Mesendoderm (in vitro differentiated cells): ENCODE measurements at regions not wholly inside any gene's neighbourhood (a gene's known extent, or its start where the extent isn't known, plus 50 kb on each side); places are given as distances from the start of the nearest gene placed in this dataset.

ENCODE experiments used
- DNase-seq: peaks from one replicate; pipeline ENCODE4 v3.0.0; 2013
- H2AK5ac ChIP-seq: 2 replicates; pipeline ENCODE4 v1.6.1; 2013; ENCODE audit warnings: low read length, inconsistent platforms
- H2BK120ac ChIP-seq: 2 replicates; pipeline ENCODE4 v1.6.1; 2013; ENCODE audit warnings: low read depth, mild to moderate bottlenecking, low read length, moderate library complexity, mixed read lengths
- H2BK15ac ChIP-seq: replicated peaks from 2 replicates; pipeline ENCODE4 v1.6.1; 2013; ENCODE audit warnings: low read depth, mild to moderate bottlenecking, moderate library complexity
- H2BK5ac ChIP-seq: 2 replicates; pipeline ENCODE4 v1.6.1; 2013; ENCODE audit warnings: low read length, inconsistent platforms
- H3K18ac ChIP-seq: 2 replicates; pipeline ENCODE4 v1.6.1; 2013; ENCODE audit warnings: mild to moderate bottlenecking, low read length, mixed read lengths
- H3K23ac ChIP-seq: one replicate; pipeline ENCODE4 v1.6.1; 2013; ENCODE audit warnings: low read length
- H3K27ac ChIP-seq: 2 replicates; pipeline ENCODE4 v1.5.1; 2013; ENCODE audit warnings: low read depth, mild to moderate bottlenecking, inconsistent platforms, low read length, moderate library complexity
- H3K27me3 ChIP-seq: 2 replicates; pipeline ENCODE4 v1.6.1; 2013; ENCODE audit warnings: low read length, control low read depth, mild to moderate bottlenecking, inconsistent platforms; ENCODE audit not compliant: insufficient read depth, poor library complexity
- H3K36me3 ChIP-seq: 2 replicates; pipeline ENCODE4 v1.6.1; 2013; ENCODE audit warnings: low read length, inconsistent platforms; ENCODE audit not compliant: control insufficient read depth, insufficient read depth
- H3K4ac ChIP-seq: one replicate; pipeline ENCODE4 v1.6.1; 2013; ENCODE audit warnings: low read depth, mild to moderate bottlenecking, low read length, moderate library complexity
- H3K4me1 ChIP-seq: 2 replicates; pipeline ENCODE4 v1.6.1; 2013; ENCODE audit warnings: low read depth, low read length, inconsistent platforms; ENCODE audit not compliant: control insufficient read depth
- H3K4me2 ChIP-seq: 2 replicates; pipeline ENCODE4 v1.6.1; 2013; ENCODE audit warnings: low read length
- H3K4me3 ChIP-seq: 2 replicates; pipeline ENCODE4 v1.5.1; 2013; ENCODE audit warnings: mild to moderate bottlenecking, low read length
- H3K56ac ChIP-seq: one replicate; pipeline ENCODE4 v1.6.1; 2013; ENCODE audit warnings: low read length
- H3K79me1 ChIP-seq: 2 replicates; pipeline ENCODE4 v1.6.1; 2013; ENCODE audit warnings: low read length, inconsistent platforms
- H3K79me2 ChIP-seq: 2 replicates; pipeline ENCODE4 v1.6.1; 2013; ENCODE audit warnings: mild to moderate bottlenecking, low read length; ENCODE audit not compliant: control insufficient read depth, insufficient read depth
- H3K9ac ChIP-seq: 2 replicates; pipeline ENCODE4 v1.6.1; 2013; ENCODE audit warnings: low read length, inconsistent platforms
- H4K5ac ChIP-seq: one replicate; pipeline ENCODE4 v1.6.1; 2013; ENCODE audit warnings: low read length
- H4K8ac ChIP-seq: one replicate; pipeline ENCODE4 v1.6.1; 2013; ENCODE audit warnings: low read depth, mild to moderate bottlenecking, control low read depth, low read length, moderate library complexity
- WGBS: extraction: QIAGEN DNeasy Blood & Tissue Kit; methylation state at CpG from one replicate; pipeline ENCODE4 v1.1.7; 2013; ENCODE audit warnings: low lambda C conversion rate, missing lambda C conversion rate; ENCODE audit not compliant: insufficient coverage; ENCODE audit errors: extremely low coverage; 5-methylcytosine and 5-hydroxymethylcytosine counted together

GRCh38 chr13:90498096-90498495 is 849.4 kb upstream of the MIR17HG start:
- Histone ChIP-seq H3K4me3 (no peak overlapping the region), H3K36me3 (no peaks in the 10 kb centered on the region), H4K8ac (no peak overlapping the region), H3K27ac (no peak overlapping the region), H4K5ac (no peak overlapping the region), H2BK15ac (no peak overlapping the region), H3K4me2 (no peak overlapping the region), H3K4me1 (no peaks in the 10 kb centered on the region), H3K9ac (no peak overlapping the region), H2AK5ac (no peak overlapping the region), H3K23ac (no peak overlapping the region), H3K79me1 (no peaks in the 10 kb centered on the region), H2BK5ac (no peak overlapping the region), H3K56ac (no peak overlapping the region), H2BK120ac (no peak overlapping the region), H3K4ac (no peak overlapping the region), H3K18ac (no peak overlapping the region), H3K79me2 (no peaks in the 10 kb centered on the region), H3K27me3 (no peaks in the 10 kb centered on the region)
- no peak for DNase-seq
- WGBS: no CpG with 5 or more reads among the region's 1 CpG

- no peaks in the 10 kb centered on the region for H3K27me3 ChIP-seq
- H3K27ac ChIP-seq: no peak overlapping the region
- WGBS: no CpG with 5 or more reads among the region's 1 CpG
- no peaks in the 10 kb centered on the region for H3K79me2 ChIP-seq
- no peak overlapping the region for H4K8ac ChIP-seq
- no peaks in the 10 kb centered on the region for H3K36me3 ChIP-seq
- no peak overlapping the region for H3K4me3 ChIP-seq
- no peak overlapping the region for H4K5ac ChIP-seq
- H2AK5ac ChIP-seq: no peak overlapping the region
- no peak overlapping the region for H2BK15ac ChIP-seq
- H3K23ac ChIP-seq: no peak overlapping the region
- H3K18ac ChIP-seq: no peak overlapping the region
- H3K4me1 ChIP-seq: no peaks in the 10 kb centered on the region
- H3K4ac ChIP-seq: no peak overlapping the region
- no peak overlapping the region for H3K4me2 ChIP-seq
- H3K56ac ChIP-seq: no peak overlapping the region
- H3K9ac ChIP-seq: no peak overlapping the region
- H2BK5ac ChIP-seq: no peak overlapping the region
- no peak overlapping the region for H2BK120ac ChIP-seq
- H3K79me1 ChIP-seq: no peaks in the 10 kb centered on the region
- DNase-seq: no peak
These were observed 848.7 kb upstream of the MIR17HG start for GRCh38 chr13:90498816-90499215.

GRCh38 chr13:90500569-90500968 is 846.9 kb upstream of the MIR17HG start:
- Histone ChIP-seq H3K27me3 (no peaks in the 10 kb centered on the region), H3K23ac (no peak overlapping the region), H3K56ac (no peak overlapping the region), H2AK5ac (no peak overlapping the region), H4K8ac (no peak overlapping the region), H2BK120ac (no peak overlapping the region), H3K4me1 (no peaks in the 10 kb centered on the region), H3K79me1 (no peaks in the 10 kb centered on the region), H3K27ac (no peak overlapping the region), H3K79me2 (no peaks in the 10 kb centered on the region), H2BK15ac (no peak overlapping the region), H3K18ac (no peak overlapping the region), H2BK5ac (no peak overlapping the region), H3K4ac (no peak overlapping the region), H3K4me2 (no peak overlapping the region), H3K9ac (no peak overlapping the region), H4K5ac (no peak overlapping the region), H3K36me3 (no peaks in the 10 kb centered on the region), H3K4me3 (no peak overlapping the region)
- DNase-seq: peak; percentile 15
- WGBS: no CpG with 5 or more reads among the region's 2 CpGs

- no peaks in the 10 kb centered on the region for H3K27me3 ChIP-seq
- H3K79me2 ChIP-seq: no peaks in the 10 kb centered on the region
- no peak overlapping the region for H3K9ac ChIP-seq
- H3K23ac ChIP-seq: no peak overlapping the region
- H2BK120ac ChIP-seq: no peak overlapping the region
- H2BK15ac ChIP-seq: no peak overlapping the region
- DNase-seq: no peak
- no peak overlapping the region for H3K4ac ChIP-seq
- no peak overlapping the region for H3K18ac ChIP-seq
- H3K4me1 ChIP-seq: no peaks in the 10 kb centered on the region
- H2AK5ac ChIP-seq: no peak overlapping the region
- H3K79me1 ChIP-seq: no peaks in the 10 kb centered on the region
- H4K8ac ChIP-seq: no peak overlapping the region
- H3K4me3 ChIP-seq: no peak overlapping the region
- no peak overlapping the region for H2BK5ac ChIP-seq
- no CpG with 5 or more reads among the region's 1 CpG for WGBS
- H3K27ac ChIP-seq: no peak overlapping the region
- no peak overlapping the region for H4K5ac ChIP-seq
- H3K36me3 ChIP-seq: no peaks in the 10 kb centered on the region
- no peak overlapping the region for H3K4me2 ChIP-seq
- no peak overlapping the region for H3K56ac ChIP-seq
These were observed 845.3 kb upstream of the MIR17HG start for GRCh38 chr13:90502153-90502552.

- DNase-seq: peak; percentile 7
- no peaks in the 10 kb centered on the region for H3K4me1 ChIP-seq
- H4K5ac ChIP-seq: no peak overlapping the region
- no peaks in the 10 kb centered on the region for H3K36me3 ChIP-seq
- no peak overlapping the region for H2BK15ac ChIP-seq
- H3K79me2 ChIP-seq: no peaks in the 10 kb centered on the region
- H2BK5ac ChIP-seq: no peak overlapping the region
- no peak overlapping the region for H3K4ac ChIP-seq
- no peak overlapping the region for H3K9ac ChIP-seq
- H3K27ac ChIP-seq: no peak overlapping the region
- H3K79me1 ChIP-seq: no peaks in the 10 kb centered on the region
- H4K8ac ChIP-seq: no peak overlapping the region
- no peak overlapping the region for H2BK120ac ChIP-seq
- no CpG with 5 or more reads among the region's 2 CpGs for WGBS
- H3K4me2 ChIP-seq: no peak overlapping the region
- no peak overlapping the region for H2AK5ac ChIP-seq
- H3K18ac ChIP-seq: no peak overlapping the region
- no peaks in the 10 kb centered on the region for H3K27me3 ChIP-seq
- no peak overlapping the region for H3K23ac ChIP-seq
- H3K56ac ChIP-seq: no peak overlapping the region
- no peak overlapping the region for H3K4me3 ChIP-seq
These were observed 844.7 kb upstream of the MIR17HG start for GRCh38 chr13:90502762-90503161.

GRCh38 chr13:90510319-90510718 is 837.2 kb upstream of the MIR17HG start:
- no peak overlapping the region for H4K8ac ChIP-seq
- no peak overlapping the region for H3K4me2 ChIP-seq
- no peak overlapping the region for H3K4ac ChIP-seq
- no peak overlapping the region for H3K4me3 ChIP-seq
- H3K4me1 ChIP-seq: no peaks in the 10 kb centered on the region
- H3K56ac ChIP-seq: no peak overlapping the region
- H3K27me3 ChIP-seq: no peaks in the 10 kb centered on the region
- no peak overlapping the region for H3K23ac ChIP-seq
- no peak overlapping the region for H2AK5ac ChIP-seq
- no peak overlapping the region for H3K18ac ChIP-seq
- H2BK120ac ChIP-seq: no peak overlapping the region
- H3K79me2 ChIP-seq: no peaks in the 10 kb centered on the region
- H2BK5ac ChIP-seq: no peak overlapping the region
- H3K79me1 ChIP-seq: no peaks in the 10 kb centered on the region
- H4K5ac ChIP-seq: no peak overlapping the region
- no peaks in the 10 kb centered on the region for H3K36me3 ChIP-seq
- no peak for DNase-seq
- no peak overlapping the region for H2BK15ac ChIP-seq
- no peak overlapping the region for H3K9ac ChIP-seq
- no CpG with 5 or more reads among the region's 2 CpGs for WGBS
- H3K27ac ChIP-seq: no peak overlapping the region
